CD4-positive, alpha-beta T cell (primary cell): ENCODE measurements at regions not wholly inside any gene's neighbourhood (a gene's known extent, or its start where the extent isn't known, plus 50 kb on each side); places are given as distances from the start of the nearest gene placed in this dataset.

Experiments
- ATAC-seq: fragments of 200-7000 bp; cut with Tn5 transposase; one replicate; pipeline ENCODE4 v1.10.0; 2022; ENCODE audit warnings: mild to moderate bottlenecking; ENCODE audit not compliant: poor library complexity
- CTCF ChIA-PET: fragments of 350-600 bp; sonication (Branson Sonifier 250); formaldehyde crosslinking; loops from one replicate; lab custom pipeline; 2021; ENCODE audit warnings: antibody characterized with exemption, inconsistent platforms; lab: Charles Lee
- POLR2A ChIA-PET: fragments of 350-600 bp; sonication (Branson Sonifier 250); formaldehyde crosslinking; loops from one replicate; lab custom pipeline; 2021; ENCODE audit warnings: antibody characterized with exemption, inconsistent platforms; lab: Charles Lee
- DNase-seq, 14 experiments: peaks; one replicate each; pipeline ENCODE4 v3.0.0-alpha.2; 2013 to 2020; ENCODE audit warnings: mixed read lengths in 2 of 14
- H3K27ac ChIP-seq, 2 donors: one replicate each; pipeline versions ENCODE4 v1.5.1 to v1.7.0; 2013; ENCODE audit warnings: low read length in 2 of 2, low read depth in 1 of 2, mild to moderate bottlenecking in 1 of 2
- H3K27me3 ChIP-seq, 2 experiments: 1 replicate in 1 of 2; 2 replicates in 1 of 2; pipeline versions ENCODE4 v1.6.1 to v1.7.0; 2013; ENCODE audit warnings: low read length in 2 of 2, control low read depth in 1 of 2, mild to moderate bottlenecking in 1 of 2, moderate library complexity in 1 of 2; ENCODE audit not compliant: insufficient read depth in 2 of 2, control insufficient read depth in 1 of 2
- H3K36me3 ChIP-seq: one replicate; pipeline ENCODE4 v1.6.1; 2013; ENCODE audit warnings: low read length, control low read depth; ENCODE audit not compliant: insufficient read depth
- H3K4me1 ChIP-seq: one replicate; pipeline ENCODE4 v1.6.1; 2013; ENCODE audit warnings: low read length, control low read depth; ENCODE audit not compliant: insufficient read depth
- H3K4me3 ChIP-seq: one replicate; pipeline ENCODE4 v1.5.1; 2013; ENCODE audit warnings: mild to moderate bottlenecking, low read length, moderate library complexity
- H3K9me3 ChIP-seq, 2 experiments: 1 replicate in 1 of 2; 2 replicates in 1 of 2; pipeline versions ENCODE4 v1.6.1 to v1.7.0; 2013; ENCODE audit warnings: low read length in 2 of 2, mild to moderate bottlenecking in 2 of 2, control low read depth in 1 of 2, moderate library complexity in 1 of 2; ENCODE audit not compliant: control insufficient read depth in 1 of 2, insufficient read depth in 1 of 2
- H3K27ac Mint-ChIP-seq: one replicate; pipeline ENCODE4 v1.8.0; 2020; ENCODE audit warnings: mixed read lengths
- H3K27me3 Mint-ChIP-seq: one replicate; pipeline ENCODE4 v1.8.0; 2021; ENCODE audit warnings: mixed read lengths
- H3K36me3 Mint-ChIP-seq: one replicate; pipeline ENCODE4 v1.8.0; 2021; ENCODE audit warnings: low read depth, mixed read lengths
- H3K4me1 Mint-ChIP-seq: one replicate; pipeline ENCODE4 v1.8.0; 2021; ENCODE audit warnings: low read depth, mixed read lengths
- H3K4me3 Mint-ChIP-seq: one replicate; pipeline ENCODE4 v1.8.0; 2020; ENCODE audit warnings: mild to moderate bottlenecking, mixed read lengths
- H3K9me3 Mint-ChIP-seq: one replicate; pipeline ENCODE4 v1.8.0; 2020; ENCODE audit warnings: mixed read lengths
- CTCF ChIP-seq: fragments of 200-600 bp; IDR thresholded peaks from one replicate; pipeline ENCODE4 v1.8.0; 2022; ENCODE audit warnings: antibody characterized with exemption, mild to moderate bottlenecking
- intact Hi-C, 2 experiments: fragments of 100-400 bp; cut with DNase I in 1 of 2; cut with micrococcal nuclease in 1 of 2; formaldehyde crosslinking; loops; one replicate each; pipeline versions ENCODE4 v1.15.1 to v1.9.0; 2023 to 2025; cut with DNase I, micrococcal nuclease

- Mint-ChIP-seq H3K4me3 (no peak overlapping the region), H3K27me3 (no peaks in the 10 kb centered on the region), H3K27ac (no peak overlapping the region), H3K9me3 (peaks cover 4% of the 10 kb centered on the region), H3K4me1 (no peaks in the 10 kb centered on the region), H3K36me3 (no peaks in the 10 kb centered on the region)
- Histone ChIP-seq H3K27ac (no peak overlapping the region), H3K4me1 (no peaks in the 10 kb centered on the region), H3K27me3 (no peaks in the 10 kb centered on the region), H3K36me3 (no peaks in the 10 kb centered on the region), H3K9me3 (no peaks in the 10 kb centered on the region), H3K4me3 (no peak overlapping the region)
- TF ChIP-seq CTCF = no peak
- ChIA-PET CTCF (no interaction called here), POLR2A (no interaction called here)
- intact Hi-C loops = no loop called here
- DNase-seq (no peak), ATAC-seq (no peak)
Measured at GRCh38 chr3:36229496-36229895, 150.8 kb upstream of the STAC start.

- ChIA-PET CTCF (no interaction called here), POLR2A (no interaction called here)
- ATAC-seq = no peak
- no peak overlapping the region for H3K27ac ChIP-seq
- intact Hi-C loops = no loop called here
- no peaks in the 10 kb centered on the region for H3K27me3 Mint-ChIP-seq
- H3K27ac Mint-ChIP-seq = no peak overlapping the region
- H3K4me3 Mint-ChIP-seq = no peak overlapping the region
- no peak for DNase-seq
- no peak for TF ChIP-seq CTCF
- H3K9me3 Mint-ChIP-seq = peaks cover 6% of the 10 kb centered on the region
- no peak overlapping the region for H3K4me3 ChIP-seq
- H3K9me3 ChIP-seq = no peaks in the 10 kb centered on the region
- H3K4me1 Mint-ChIP-seq = no peaks in the 10 kb centered on the region
- H3K27me3 ChIP-seq = no peaks in the 10 kb centered on the region
- H3K4me1 ChIP-seq = no peaks in the 10 kb centered on the region
- H3K36me3 ChIP-seq = no peaks in the 10 kb centered on the region
- no peaks in the 10 kb centered on the region for H3K36me3 Mint-ChIP-seq
Measured at GRCh38 chr3:36232797-36233489, 147.4 kb upstream of the STAC start.

GRCh38 chr3:36244728-36245127 is 135.6 kb upstream of the STAC start:
- POLR2A ChIA-PET = no interaction called here
- intact Hi-C loops = no loop called here
- H3K4me1 ChIP-seq = no peaks in the 10 kb centered on the region
- CTCF ChIA-PET = no interaction called here
- peaks cover 0 to under 1% of the 10 kb centered on the region in 2 experiments for H3K9me3 ChIP-seq
- H3K4me3 ChIP-seq = no peak overlapping the region
- H3K4me1 Mint-ChIP-seq = no peaks in the 10 kb centered on the region
- H3K27me3 ChIP-seq = no peaks in the 10 kb centered on the region
- no peak for TF ChIP-seq CTCF
- ATAC-seq (no peak), DNase-seq (no peak)
- H3K36me3 ChIP-seq = no peaks in the 10 kb centered on the region
- H3K27ac ChIP-seq = no peak overlapping the region
- H3K36me3 Mint-ChIP-seq = no peaks in the 10 kb centered on the region
- no peak overlapping the region for H3K4me3 Mint-ChIP-seq
- H3K27ac Mint-ChIP-seq = no peak overlapping the region
- H3K27me3 Mint-ChIP-seq = no peaks in the 10 kb centered on the region
- no peaks in the 10 kb centered on the region for H3K9me3 Mint-ChIP-seq
